ENCODE measurements at regions not wholly inside any gene's neighbourhood (a gene's known extent, or its start where the extent isn't known, plus 50 kb on each side); places are given as distances from the start of the nearest gene placed in this dataset.

GRCh38 chr5:45189481-45189880 is 380.7 kb downstream of the MRPS30 start:
- no peaks in the 10 kb centered on the region for H4K20me1 ChIP-seq (ENCODE audit: control insufficient read depth, extremely low read depth, insufficient read depth, low read length)

DNA sequence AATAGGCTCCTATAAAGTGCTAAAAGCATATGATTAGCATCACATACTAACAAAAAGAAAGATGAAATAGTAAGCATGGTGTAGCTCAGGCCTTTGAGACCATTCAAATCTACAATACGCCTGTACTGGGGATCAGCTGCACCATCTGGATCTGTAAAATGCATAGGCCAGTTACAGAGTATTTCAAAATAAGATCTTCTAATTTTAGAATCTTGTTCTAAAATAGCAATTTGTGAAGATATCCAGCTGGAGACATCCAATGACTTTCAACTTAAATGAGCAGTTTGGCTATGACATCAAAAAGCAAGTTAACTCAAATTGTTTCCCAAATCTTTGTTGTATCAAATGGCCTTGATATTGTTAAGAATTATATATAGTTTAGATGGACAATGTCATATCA is 386.3 kb downstream of the MRPS30 start:
- H3K27me3 ChIP-seq (ENCODE audit: control insufficient read depth, extremely low read depth, insufficient read depth, low read length), result no peaks in the 10 kb centered on the region
- no peak overlapping the region for H3K27ac ChIP-seq (ENCODE audit: control insufficient read depth, insufficient read depth, low read length)
- no peaks in the 10 kb centered on the region for H3K79me2 ChIP-seq (ENCODE audit: control insufficient read depth, insufficient read depth, low read length)
- H3K4me1 ChIP-seq (ENCODE audit: control insufficient read depth, extremely low read depth, insufficient read depth, low read length), result no peaks in the 10 kb centered on the region
- no peak overlapping the region for H2AFZ ChIP-seq (ENCODE audit: control insufficient read depth, low read length)
- H3K9ac ChIP-seq (ENCODE audit: control insufficient read depth, extremely low read depth, insufficient read depth, low read length), result no peak overlapping the region
- FAIRE-seq (no peak), DNase-seq (ENCODE audit: low read depth, low spot score) (no peak)
- H3K9me3 ChIP-seq (ENCODE audit: control insufficient read depth, low read depth, low read length), result no peaks in the 10 kb centered on the region
- no peaks in the 10 kb centered on the region for H3K36me3 ChIP-seq (ENCODE audit: control insufficient read depth in 2 of 2, extremely low read depth in 1 of 2, insufficient read depth in 2 of 2, low read length in 2 of 2)
- dilution Hi-C loops (cut with MboI; ENCODE audit: extremely low pct_ligation_motif_present, low sequenced_read_pairs), result no loop called here
- no peak overlapping the region for H3K4me3 ChIP-seq (ENCODE audit: control insufficient read depth in 2 of 3, extremely low read depth in 1 of 3, insufficient read depth in 2 of 3, low read depth in 1 of 3, low read length in 3 of 3)
- no peaks in the 10 kb centered on the region for H3K9me1 ChIP-seq (ENCODE audit: control insufficient read depth, extremely low read depth, insufficient read depth, low read length)
- H4K20me1 ChIP-seq (ENCODE audit: control insufficient read depth, extremely low read depth, insufficient read depth, low read length), result no peaks in the 10 kb centered on the region
- TF ChIP-seq EZH2 (IDR thresholded peaks at IDR 0.05; ENCODE audit: low read length), result no peak
- TF ChIP-seq CTCF (optimal IDR thresholded peaks at IDR 0.05 in 1 of 3, IDR thresholded peaks at IDR 0.05 in 1 of 3, conservative IDR thresholded peaks at IDR 0.05 in 1 of 3; ENCODE audit: extremely low read depth in 1 of 3, insufficient read depth in 2 of 3, low read length in 3 of 3), result no peak
- no peak overlapping the region for H3K4me2 ChIP-seq (ENCODE audit: control insufficient read depth, extremely low read depth, insufficient read depth, low read depth, low read length)

More at GRCh38 chr5:45189481-45189880, 380.7 kb downstream of the MRPS30 start:
- no peak for DNase-seq (ENCODE audit: low read depth, low spot score)
- no peak overlapping the region for H3K4me3 ChIP-seq (ENCODE audit: control insufficient read depth in 2 of 3, extremely low read depth in 1 of 3, insufficient read depth in 2 of 3, low read depth in 1 of 3, low read length in 3 of 3)
- no peaks in the 10 kb centered on the region for H3K4me1 ChIP-seq (ENCODE audit: control insufficient read depth, extremely low read depth, insufficient read depth, low read length)
- TF ChIP-seq CTCF (optimal IDR thresholded peaks at IDR 0.05 in 1 of 3, IDR thresholded peaks at IDR 0.05 in 1 of 3, conservative IDR thresholded peaks at IDR 0.05 in 1 of 3; ENCODE audit: extremely low read depth in 1 of 3, insufficient read depth in 2 of 3, low read length in 3 of 3) (no peak), EZH2 (IDR thresholded peaks at IDR 0.05; ENCODE audit: low read length) (no peak)
- dilution Hi-C loops (cut with MboI; ENCODE audit: extremely low pct_ligation_motif_present, low sequenced_read_pairs), result no loop called here
- no peak overlapping the region for H3K27ac ChIP-seq (ENCODE audit: control insufficient read depth, insufficient read depth, low read length)
- H3K9me3 ChIP-seq (ENCODE audit: control insufficient read depth, low read depth, low read length), result no peaks in the 10 kb centered on the region
- no peaks in the 10 kb centered on the region for H3K9me1 ChIP-seq (ENCODE audit: control insufficient read depth, extremely low read depth, insufficient read depth, low read length)
- H3K9ac ChIP-seq (ENCODE audit: control insufficient read depth, extremely low read depth, insufficient read depth, low read length), result no peak overlapping the region
- no peak overlapping the region for H2AFZ ChIP-seq (ENCODE audit: control insufficient read depth, low read length)
- H3K4me2 ChIP-seq (ENCODE audit: control insufficient read depth, extremely low read depth, insufficient read depth, low read depth, low read length), result no peak overlapping the region
- H3K36me3 ChIP-seq (ENCODE audit: control insufficient read depth in 2 of 2, extremely low read depth in 1 of 2, insufficient read depth in 2 of 2, low read length in 2 of 2), result no peaks in the 10 kb centered on the region
- H3K79me2 ChIP-seq (ENCODE audit: control insufficient read depth, insufficient read depth, low read length), result no peaks in the 10 kb centered on the region
- FAIRE-seq, result no peak
- H3K27me3 ChIP-seq (ENCODE audit: control insufficient read depth, extremely low read depth, insufficient read depth, low read length), result no peaks in the 10 kb centered on the region
